ENCODE measurements at regions not wholly inside any gene's neighbourhood (a gene's known extent, or its start where the extent isn't known, plus 50 kb on each side); places are given as distances from the start of the nearest gene placed in this dataset.

- TF ChIP-seq, protein P1, sequence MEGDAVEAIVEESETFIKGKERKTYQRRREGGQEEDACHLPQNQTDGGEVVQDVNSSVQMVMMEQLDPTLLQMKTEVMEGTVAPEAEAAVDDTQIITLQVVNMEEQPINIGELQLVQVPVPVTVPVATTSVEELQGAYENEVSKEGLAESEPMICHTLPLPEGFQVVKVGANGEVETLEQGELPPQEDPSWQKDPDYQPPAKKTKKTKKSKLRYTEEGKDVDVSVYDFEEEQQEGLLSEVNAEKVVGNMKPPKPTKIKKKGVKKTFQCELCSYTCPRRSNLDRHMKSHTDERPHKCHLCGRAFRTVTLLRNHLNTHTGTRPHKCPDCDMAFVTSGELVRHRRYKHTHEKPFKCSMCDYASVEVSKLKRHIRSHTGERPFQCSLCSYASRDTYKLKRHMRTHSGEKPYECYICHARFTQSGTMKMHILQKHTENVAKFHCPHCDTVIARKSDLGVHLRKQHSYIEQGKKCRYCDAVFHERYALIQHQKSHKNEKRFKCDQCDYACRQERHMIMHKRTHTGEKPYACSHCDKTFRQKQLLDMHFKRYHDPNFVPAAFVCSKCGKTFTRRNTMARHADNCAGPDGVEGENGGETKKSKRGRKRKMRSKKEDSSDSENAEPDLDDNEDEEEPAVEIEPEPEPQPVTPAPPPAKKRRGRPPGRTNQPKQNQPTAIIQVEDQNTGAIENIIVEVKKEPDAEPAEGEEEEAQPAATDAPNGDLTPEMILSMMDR (IDR thresholded peaks at IDR 0.05), result no peak
- no peak for TF ChIP-seq POLR2A (IDR thresholded peaks at IDR 0.05)
Measured at GRCh38 chr4:171473155-171473554, 340.0 kb upstream of the GALNTL6 start.

Measured in esophagus squamous epithelium (tissue), 4 donors.